Renal cortical epithelial cell (primary cell): ENCODE measurements at regions not wholly inside any gene's neighbourhood (a gene's known extent, or its start where the extent isn't known, plus 50 kb on each side); places are given as distances from the start of the nearest gene placed in this dataset.

Experiments
- DNase-seq: peaks from one replicate; pipeline ENCODE4 v3.0.0-alpha.2; 2011; ENCODE audit warnings: low read depth

- no peak for DNase-seq
These were observed 79.1 kb upstream of the LMO3 start for GRCh38 chr12:16685107-16685506.

- no peak for DNase-seq
These were observed 75.2 kb upstream of the LMO3 start for GRCh38 chr12:16681196-16681595.

GRCh38 chr12:16675438-16675837 lies 69.5 kb upstream of the LMO3 start:
- DNase-seq: no peak

GRCh38 chr12:16674885-16675284 lies 68.9 kb upstream of the LMO3 start:
- no peak for DNase-seq

- DNase-seq: no peak
These were observed 64.6 kb upstream of the LMO3 start for GRCh38 chr12:16670456-16671050.

GRCh38 chr12:16669756-16670155 lies 63.8 kb upstream of the LMO3 start:
- DNase-seq: no peak

GRCh38 chr12:16668198-16668597 lies 62.2 kb upstream of the LMO3 start:
- no peak for DNase-seq

- no peak for DNase-seq
These were observed 52.7 kb upstream of the LMO3 start for GRCh38 chr12:16658699-16659098.
